ENCODE measurements at regions not wholly inside any gene's neighbourhood (a gene's known extent, or its start where the extent isn't known, plus 50 kb on each side); places are given as distances from the start of the nearest gene placed in this dataset.

GRCh38 chr22:19596680-19597398, 72.6 kb upstream of the CLDN5 start:
- no peak for TF ChIP-seq CTCF (IDR thresholded peaks at IDR 0.05)
- TF ChIP-seq POLR2A (IDR thresholded peaks at IDR 0.05), result no peak

All from lower leg skin (tissue), 3 donors.